Inferior parietal cortex (tissue), 1 donor: ENCODE measurements at regions not wholly inside any gene's neighbourhood (a gene's known extent, or its start where the extent isn't known, plus 50 kb on each side); places are given as distances from the start of the nearest gene placed in this dataset.
"Not testable (repeated sequence)": the region's sequence is repeated elsewhere in the genome, so short reads cannot be mapped to it uniquely, and the experiment has no call there.

ENCODE experiments used
- DNase-seq: peaks from one replicate; pipeline ENCODE4 v3.0.0-alpha.2; 2016; ENCODE audit errors: extremely low spot score

GRCh38 chr4:104330125-104330905 is 164.4 kb downstream of the CXXC4 start:
- no peak for DNase-seq

DNA sequence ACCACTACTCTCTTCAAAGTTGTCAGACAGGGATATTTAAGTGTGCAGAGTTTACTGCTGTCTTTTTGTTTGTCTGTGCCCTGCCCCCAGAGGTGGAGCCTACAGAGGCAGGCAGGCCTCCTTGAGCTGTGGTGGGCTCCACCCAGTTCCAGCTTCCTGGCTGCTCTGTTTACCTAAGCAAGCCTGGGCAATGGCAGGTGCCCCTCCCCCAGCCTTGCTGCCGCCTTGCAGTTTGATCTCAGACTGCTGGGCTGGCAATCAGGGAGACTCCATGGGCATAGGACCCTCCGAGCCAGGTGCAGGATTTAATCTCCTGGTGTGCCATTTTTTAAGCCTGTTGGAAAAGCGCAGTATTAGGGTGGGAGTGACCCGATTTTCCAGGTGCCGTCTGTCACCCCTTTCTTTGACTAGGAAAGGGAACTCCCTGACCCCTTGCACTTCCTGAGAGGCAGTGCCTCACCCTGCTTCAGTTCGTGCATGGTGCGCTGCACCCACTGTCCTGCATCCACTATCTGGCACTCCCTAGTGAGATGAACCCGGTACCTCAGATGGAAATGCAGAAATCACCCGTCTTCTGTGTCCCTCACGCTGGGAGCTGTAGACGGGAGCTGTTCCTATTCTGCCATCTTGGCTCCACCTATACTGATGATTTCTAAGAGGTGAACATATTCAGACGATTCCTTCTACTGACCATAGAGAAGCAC is 167.6 kb downstream of the CXXC4 start:
- not testable (repeated sequence) for DNase-seq

GRCh38 chr4:104302731-104303130 is 192.0 kb downstream of the CXXC4 start:
- peak; percentile 63 for DNase-seq

- no peak for DNase-seq
Observed at GRCh38 chr4:104294811-104295210, 199.9 kb downstream of the CXXC4 start.

- no peak for DNase-seq
Observed at GRCh38 chr4:104286867-104287266, 207.8 kb downstream of the CXXC4 start.

DNA sequence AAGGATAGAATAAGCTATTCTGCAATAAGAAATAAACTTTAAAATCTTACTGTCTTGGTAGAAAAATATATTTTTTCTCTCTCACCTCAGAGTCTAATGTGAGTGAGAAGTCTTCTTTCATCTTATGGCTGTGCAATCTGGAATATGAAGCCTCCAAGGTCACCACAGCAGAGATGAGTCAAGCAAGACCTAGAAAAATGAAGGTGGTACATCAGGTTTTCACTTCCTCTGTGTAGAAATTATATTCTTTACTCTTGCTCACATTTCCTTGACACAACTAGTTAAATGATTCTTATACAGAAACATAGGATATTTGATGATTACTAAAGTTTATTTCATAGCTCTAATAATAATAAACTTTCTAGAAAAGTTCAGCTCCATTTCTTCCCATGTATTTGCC is 211.4 kb downstream of the CXXC4 start:
- no peak for DNase-seq

- DNase-seq: peak; percentile 81
Observed at GRCh38 chr4:104279744-104280143, 214.9 kb downstream of the CXXC4 start.

GRCh38 chr4:104272966-104273365 is 221.7 kb downstream of the CXXC4 start:
- no peak for DNase-seq

DNA sequence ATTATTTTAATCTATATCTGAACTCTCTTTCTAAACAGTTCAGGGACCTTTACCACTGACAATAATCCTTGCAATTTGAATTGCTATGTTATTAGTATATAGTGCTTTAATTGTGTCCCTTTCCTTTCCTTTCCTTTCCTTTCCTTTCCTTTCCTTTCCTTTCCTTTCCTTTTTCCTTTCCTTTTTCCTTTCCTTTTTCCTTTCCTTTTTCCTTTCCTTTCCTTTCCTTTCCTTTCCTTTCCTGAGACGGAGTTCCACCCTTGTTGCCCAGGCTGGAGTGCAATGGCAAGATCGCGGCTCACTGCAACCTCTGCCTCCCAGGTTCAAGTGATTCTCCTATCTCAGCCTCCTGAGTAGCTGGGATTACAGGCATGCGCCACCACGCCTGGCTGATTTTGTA is 225.1 kb downstream of the CXXC4 start:
- not testable (repeated sequence) for DNase-seq

DNA sequence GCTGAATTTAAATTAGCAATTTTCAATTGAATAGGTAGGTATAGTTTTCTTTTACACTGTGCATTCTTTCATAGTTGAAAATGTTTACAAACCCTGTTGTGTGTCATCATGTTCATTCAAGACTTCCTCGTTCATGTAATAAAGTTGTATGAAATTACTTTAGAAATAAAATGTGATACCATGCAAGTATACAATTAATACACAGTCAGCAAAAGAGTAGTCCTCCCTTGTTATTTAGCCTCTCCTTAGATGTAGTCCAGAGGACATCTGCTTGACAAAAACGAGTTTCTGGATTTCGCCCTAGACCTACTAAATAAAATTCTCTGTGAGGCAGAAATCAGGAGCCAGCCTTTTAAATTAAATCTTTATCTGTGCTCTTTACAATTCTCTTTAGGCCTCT is 231.6 kb downstream of the CXXC4 start:
- DNase-seq: no peak

- DNase-seq: no peak
Observed at GRCh38 chr4:104262678-104263077, 232.0 kb downstream of the CXXC4 start.

GRCh38 chr4:104248726-104249125 is 246.0 kb downstream of the CXXC4 start:
- no peak for DNase-seq

GRCh38 chr4:104235967-104236366 is 258.7 kb downstream of the CXXC4 start:
- no peak for DNase-seq

- no peak for DNase-seq
Observed at GRCh38 chr4:104217526-104217925, 277.2 kb downstream of the CXXC4 start.

DNA sequence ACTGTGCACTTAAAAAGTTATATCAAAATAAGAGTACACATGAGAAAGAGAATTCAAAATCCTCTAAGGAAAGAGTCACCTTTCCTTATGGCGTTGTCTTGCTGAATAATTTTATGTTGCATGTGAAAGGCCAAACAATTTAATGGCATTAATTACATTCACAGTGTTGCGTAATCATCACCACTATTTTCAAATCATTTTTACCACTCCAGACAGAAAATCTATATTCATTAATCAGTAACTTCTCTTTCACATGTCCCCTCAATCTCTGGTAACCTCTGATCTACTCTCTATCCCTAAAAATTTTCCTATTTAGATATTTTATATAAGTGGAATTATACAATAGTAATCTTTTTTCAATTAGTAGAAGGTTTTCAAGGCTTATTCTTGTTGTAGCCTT is 283.0 kb downstream of the CXXC4 start:
- DNase-seq: no peak

GRCh38 chr4:104210420-104210819 is 284.3 kb downstream of the CXXC4 start:
- DNase-seq: no peak

- DNase-seq: no peak
Observed at GRCh38 chr4:104206784-104207183, 287.9 kb downstream of the CXXC4 start.

GRCh38 chr4:104205116-104205515 is 289.6 kb downstream of the CXXC4 start:
- DNase-seq: no peak

DNA sequence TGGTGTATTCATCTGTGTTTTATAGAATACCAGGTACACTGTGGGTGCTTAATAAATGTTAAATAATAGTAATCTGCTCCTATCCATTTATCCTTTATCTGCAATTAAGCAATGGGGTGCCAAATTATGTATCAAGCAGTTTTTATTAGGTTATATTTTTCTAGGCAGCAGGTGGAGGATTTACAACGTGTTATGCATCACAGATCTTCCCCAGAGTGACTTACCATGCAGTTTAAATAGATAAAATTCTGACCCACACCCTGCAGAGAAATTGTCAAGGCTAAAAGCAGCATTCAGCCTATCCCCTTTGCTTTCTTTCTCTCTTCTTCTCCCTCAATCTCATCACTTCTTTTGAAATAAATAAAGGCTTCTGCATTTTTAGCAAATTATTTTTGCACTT is 306.4 kb downstream of the CXXC4 start:
- DNase-seq: no peak

DNA sequence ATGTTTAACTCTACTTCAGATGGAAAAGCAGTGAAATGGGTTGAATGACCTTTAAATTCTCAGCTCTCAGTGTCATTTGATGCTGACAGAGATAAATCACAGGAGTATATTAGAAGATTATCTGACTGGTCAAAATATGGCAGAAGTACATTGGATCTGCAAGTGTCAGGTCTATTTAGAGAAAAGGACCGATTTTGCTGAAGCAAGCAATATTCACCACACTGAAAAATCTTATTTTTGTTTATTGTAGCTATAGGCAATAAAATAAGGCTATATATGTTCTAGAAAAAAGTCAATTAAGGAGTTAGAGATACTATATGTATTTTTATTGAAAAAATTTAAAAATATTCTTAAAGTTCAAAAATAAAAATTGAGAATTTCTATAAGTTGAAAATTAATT is 325.3 kb downstream of the CXXC4 start:
- no peak for DNase-seq

GRCh38 chr4:104166749-104167148 is 327.9 kb downstream of the CXXC4 start:
- DNase-seq: no peak

DNA sequence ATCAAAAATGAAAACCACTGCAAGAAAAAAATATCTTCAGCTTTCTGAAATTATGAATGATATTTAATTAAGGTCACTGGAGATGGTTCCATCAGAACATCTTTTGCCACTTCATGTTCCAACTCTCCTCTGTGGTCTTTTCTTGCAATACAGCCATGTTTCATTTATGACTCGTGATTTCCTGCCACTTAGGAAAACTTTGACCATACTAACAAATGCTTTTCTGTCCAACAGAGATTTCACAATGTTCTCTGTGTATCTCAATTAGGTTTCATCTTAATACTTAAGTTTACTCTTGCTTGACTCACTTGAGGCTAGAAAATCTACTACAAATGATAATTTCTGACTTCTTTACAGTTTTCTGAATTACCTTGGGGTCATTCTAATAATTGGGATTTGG is 330.9 kb downstream of the CXXC4 start:
- no peak for DNase-seq

DNA sequence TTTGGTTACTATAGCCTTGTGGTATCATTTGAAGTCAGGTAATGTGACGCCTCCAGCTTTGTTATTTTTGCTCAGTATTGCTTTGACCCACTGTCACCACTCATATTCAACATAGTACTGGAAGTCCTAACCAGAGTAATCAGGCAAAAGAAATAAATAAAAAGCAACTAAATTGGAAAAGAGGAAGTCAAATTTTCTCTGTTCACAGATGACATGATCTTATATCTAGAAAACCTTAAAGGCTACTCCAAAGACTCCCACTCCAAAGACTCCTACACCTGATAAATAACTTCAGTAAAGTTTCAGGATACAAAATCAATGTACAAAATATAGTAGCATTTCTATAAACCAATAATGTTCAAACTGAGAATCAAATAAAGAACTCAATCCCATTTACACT is 348.6 kb downstream of the CXXC4 start:
- no peak for DNase-seq
